GM21447 (cell line): ENCODE measurements at regions not wholly inside any gene's neighbourhood (a gene's known extent, or its start where the extent isn't known, plus 50 kb on each side); places are given as distances from the start of the nearest gene placed in this dataset.

Experiments
- ATAC-seq: cut with Tn5 transposase; IDR thresholded peaks from one replicate; pipeline ENCODE4 v1.9.1; 2021; ENCODE audit not compliant: unreplicated experiment

DNA sequence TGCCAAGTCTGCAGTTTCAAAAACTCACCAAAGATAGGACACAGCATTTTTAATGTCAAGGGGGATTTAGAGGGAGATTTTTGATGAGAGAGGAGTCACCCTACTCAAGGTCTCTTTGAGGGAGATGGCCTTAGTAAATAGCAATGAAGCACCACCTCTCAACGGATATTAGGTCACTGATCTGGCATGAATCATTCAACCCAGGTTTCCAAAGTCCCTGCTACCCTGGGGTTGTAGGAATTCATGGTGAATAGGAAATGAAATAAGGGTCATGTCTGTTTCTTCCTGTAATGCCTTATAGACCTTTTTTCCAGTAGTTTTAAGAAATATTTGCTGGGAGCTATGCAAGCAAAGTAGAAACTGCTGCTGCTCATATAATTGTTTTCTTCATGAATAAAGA, 2154.9 kb downstream of the LRRC4C start:
- ATAC-seq = no peak

DNA sequence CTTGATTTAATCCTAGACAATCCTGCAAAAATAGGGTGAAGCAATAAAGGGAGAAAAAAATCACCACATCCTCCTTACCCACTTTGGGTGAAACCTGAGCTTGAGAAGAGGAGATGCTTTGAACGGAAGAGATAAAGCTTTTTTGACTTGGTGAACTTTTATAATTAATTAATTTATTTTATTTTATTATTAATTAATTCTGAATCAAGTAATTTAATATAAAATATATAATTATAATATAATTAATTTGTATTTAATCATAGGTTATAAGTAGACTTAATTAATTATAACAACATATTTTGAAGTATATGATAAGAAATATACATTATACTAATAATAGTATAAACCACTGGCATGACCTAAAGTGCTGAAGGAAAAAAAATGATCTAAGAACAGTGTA, 2164.8 kb downstream of the LRRC4C start:
- no peak for ATAC-seq

DNA sequence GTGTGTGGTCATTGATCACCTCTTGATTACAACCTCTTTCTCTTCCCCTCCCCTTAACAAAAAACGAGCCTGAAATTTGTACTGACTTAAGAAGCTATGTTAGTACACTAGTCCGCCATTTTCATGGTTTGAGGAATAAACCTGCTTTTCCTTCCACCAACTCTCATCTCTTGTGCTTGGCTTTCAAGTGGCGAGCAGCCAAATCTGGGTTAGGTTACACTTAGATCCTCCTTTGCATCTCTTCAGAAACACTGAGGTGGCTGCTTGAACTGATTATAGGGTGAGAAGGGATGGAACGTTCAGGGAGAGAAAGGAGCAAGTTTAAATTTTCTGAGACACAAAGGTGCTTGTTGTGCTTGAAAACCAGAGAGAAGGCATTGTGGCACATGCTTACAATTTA, 2171.4 kb downstream of the LRRC4C start:
- ATAC-seq = no peak

DNA sequence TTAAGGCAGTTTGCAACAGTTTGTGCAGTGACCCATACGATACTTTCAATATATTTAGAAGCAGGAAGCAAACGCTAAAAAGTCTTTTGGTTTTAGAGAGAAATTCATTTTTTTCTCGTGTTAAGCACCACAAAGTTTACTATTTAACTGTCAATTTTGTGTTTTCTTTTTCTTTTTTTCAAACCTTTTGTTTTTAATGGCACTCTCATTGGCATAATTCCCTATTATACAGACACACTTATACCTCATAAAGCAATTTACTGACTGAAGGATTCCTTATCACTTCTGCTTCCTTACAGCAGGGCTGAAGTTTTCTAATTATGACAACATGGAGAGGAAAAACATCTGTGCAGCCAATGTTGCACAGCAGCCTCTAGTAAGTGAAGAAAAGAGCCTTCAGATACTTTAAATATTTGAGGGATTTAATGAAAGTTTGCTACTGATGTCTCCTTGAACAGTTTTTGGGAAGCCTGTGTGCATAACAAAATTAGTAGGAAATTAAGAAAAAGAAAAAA, 2191.2 kb downstream of the LRRC4C start:
- ATAC-seq = no peak

DNA sequence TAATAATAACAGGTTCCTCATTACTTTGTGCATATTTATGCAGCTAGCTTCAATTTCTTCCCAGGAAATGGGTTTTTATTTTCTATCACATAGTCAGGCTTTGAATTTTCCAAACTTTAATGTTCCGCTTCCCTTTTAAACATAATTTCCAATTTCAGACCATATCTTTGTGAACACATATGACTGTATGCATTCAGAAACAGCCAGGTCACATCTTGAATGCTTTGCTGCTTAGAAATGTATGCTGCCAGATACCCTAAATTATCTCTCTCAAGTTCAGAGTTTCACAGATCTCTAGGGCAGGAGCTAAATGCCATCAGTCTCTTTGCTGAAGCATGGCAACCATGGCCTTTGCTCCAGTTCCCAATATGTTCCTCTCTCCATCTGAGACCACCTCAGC, 2203.8 kb downstream of the LRRC4C start:
- no peak for ATAC-seq

DNA sequence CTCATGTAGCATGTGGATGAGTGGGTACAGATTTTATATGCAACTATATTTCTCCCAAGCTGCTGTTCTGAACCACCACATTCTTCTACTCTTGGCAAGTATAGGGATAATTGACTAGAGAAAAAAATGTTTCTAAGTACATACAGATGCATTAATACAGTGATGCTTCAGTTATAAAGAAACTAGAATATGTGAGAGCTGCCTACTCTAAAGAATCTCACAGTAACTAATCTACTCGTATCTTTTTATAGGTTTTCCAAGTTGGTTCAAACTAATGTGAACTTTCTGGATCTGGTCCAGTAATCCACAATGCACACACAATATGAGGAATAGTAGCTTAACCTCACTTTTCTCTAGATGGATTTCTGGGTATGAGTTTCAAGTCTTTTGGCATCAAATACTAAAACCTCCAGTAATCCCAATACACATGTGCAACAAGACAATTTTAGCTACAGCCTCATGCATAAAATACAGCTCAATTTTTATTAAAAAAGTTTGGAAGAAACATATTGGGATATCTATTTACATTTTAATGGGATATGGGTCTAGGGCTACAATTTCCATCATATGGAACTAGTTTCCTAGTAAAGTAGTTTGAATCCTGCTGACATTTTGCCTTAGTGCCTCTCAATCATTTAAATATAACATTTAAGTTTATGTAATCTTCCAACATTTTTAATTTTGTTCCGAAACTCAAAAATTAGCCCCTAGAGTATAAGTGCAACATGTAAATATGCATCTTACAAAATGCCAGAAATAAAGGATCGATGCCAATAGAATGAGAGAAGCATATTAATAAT, 2209.7 kb downstream of the LRRC4C start:
- no peak for ATAC-seq

DNA sequence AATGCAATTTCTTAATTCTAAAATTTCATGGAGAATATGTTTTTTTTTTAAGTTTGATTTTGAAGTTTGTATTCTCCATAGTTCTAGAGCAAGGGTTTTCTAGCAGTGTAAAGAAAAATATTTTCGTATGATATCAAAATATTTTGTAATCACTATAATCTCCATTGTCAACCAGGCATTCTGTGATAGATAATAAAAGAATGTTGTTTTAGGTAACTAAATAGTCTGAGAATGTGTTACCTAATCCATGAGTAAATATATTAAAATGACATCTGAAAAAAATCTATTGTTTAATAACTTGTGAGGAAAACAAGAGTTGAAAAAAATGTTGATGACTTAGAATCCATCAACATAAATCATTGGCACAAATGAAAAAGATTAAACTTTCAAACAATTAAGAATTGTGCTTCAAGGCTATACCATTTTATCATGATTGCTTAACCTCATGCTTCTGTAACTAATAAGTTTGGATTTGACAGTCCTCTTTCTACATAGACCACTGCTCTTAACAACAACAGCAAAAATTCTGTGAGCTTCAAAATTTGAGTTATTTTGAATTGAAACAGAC, 2211.8 kb downstream of the LRRC4C start:
- no peak for ATAC-seq

DNA sequence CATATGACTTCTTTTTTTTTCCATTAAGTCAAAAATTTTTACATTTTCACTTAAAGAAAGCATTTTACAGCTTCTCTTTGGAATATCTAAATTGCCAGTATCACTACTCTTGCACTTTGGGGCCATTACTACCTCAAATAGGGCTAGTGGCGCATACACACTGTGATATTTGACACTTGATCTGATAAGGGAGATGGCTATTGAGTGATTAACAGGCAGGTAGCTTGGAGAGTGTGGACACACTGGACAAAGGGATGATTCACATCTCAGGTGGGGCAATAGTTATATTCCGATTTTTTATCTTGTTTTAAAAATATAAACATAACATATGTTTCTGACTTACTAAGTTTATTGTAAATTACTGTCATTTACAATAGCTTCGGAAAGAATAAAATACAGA, 2219.9 kb downstream of the LRRC4C start:
- ATAC-seq = no peak

DNA sequence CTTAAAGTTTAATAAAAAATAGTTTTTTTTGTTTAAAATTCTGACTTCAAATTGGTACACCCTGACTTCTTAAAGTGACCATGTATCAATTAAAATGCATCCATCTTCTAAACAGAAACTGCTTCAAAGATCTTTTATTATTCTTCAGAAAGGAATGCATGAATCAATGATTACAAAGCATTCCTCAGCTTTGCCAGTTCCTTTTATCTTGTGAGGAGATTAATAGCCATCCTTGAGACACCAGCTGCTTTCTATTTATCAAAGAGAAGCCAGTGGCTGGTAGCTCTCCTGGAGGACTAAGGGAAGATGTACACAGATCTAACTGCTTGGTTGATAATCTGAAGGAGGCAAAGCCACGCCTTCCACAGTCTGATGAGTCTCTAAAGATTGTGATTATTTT, 2222.5 kb downstream of the LRRC4C start:
- no peak for ATAC-seq

DNA sequence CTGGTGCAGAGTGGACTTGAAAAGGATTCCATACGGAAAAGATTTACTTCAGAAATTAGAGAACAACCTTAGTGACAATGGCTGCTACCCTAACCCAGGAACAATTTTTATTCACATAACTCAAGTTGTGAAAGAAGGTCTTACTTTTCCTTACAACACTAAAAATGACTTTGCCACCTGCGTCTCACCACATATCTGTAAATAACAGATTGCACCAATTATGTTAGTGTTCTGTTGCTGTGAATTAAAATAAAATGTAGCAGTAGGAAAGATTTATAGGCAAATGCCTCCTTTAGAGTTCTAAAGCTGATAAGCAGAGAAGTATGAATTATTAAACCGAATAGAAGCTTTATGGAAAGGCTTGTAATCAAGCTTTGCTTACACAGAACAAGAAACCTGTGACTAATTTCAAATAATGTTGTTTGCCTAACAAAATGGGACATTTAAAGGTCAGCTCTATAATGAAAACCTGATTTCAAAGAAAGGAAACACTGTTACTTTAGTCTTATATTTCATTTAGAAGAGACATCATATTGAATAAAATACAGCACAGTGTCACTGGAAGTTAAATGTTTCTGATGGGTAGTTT, 2237.8 kb downstream of the LRRC4C start:
- no peak for ATAC-seq

DNA sequence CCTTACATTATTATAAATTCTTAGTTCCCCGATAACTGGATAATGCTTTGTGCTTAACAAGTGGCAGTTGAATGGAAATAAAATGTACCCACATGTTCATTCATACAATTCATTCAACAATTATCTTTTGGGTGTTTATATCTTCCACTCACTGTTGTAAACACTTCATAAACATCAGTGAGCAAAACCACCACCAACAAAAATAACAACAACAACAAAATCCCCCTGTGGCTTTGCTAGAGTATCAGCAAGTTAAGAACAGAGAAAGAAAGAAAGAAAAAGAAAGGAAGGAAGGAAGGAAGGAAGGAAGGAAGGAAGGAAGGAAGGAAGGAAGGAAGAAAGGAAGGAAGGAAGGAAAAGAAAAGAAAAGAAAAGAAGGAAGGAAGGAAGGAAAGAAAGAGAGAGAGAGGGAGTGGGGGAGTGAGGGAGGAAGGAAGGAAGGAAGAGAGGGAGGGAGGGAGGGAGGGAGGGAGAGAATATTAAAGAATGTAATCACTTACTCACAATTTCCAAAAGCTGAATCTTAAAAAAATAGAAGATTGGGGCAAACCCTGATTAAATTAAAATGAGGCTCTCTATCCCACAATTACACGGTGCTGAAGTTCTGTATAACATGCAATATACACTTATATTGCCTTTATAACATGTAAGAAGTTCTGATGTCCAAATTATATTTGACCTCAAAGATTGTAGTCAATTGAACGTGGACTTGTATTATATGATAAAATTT, 2238.8 kb downstream of the LRRC4C start:
- ATAC-seq = no peak

DNA sequence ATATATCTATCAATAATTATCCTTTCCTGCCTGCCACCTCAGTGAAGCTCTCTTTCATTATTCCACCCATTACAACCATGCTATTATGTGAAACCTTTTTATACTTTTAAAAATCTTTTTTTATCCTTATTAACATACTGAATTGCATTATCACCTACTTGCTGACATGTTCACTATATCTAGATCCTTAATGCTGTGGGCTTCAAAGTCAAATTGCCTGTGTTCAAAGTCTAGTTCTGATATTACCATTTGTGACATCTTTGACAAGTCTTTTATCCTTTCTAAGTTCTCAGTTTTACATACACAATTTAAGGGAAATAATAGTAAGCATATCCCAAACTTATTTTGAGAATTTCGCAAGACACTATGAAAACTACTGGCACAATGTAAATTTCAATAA, 2239.4 kb downstream of the LRRC4C start:
- no peak for ATAC-seq

DNA sequence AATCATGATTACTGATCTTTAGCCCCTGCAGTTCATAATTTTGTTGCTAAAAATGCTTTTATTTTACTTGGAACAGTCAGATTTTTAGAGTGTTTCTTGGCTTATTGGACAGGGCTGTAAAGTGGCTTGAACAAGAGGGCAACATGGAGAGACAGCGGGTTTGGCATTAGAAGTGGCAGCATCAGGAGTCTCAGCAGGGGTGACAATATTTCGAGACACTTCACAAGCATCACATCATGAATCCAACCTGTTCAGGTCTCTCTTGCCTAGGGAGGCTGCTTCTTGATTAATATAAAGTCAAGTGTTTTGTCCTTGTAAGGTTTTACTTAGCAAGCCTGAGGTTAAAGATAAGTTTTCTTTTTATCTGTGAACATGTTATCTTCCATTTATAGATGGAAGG, 2249.5 kb downstream of the LRRC4C start:
- no peak for ATAC-seq

DNA sequence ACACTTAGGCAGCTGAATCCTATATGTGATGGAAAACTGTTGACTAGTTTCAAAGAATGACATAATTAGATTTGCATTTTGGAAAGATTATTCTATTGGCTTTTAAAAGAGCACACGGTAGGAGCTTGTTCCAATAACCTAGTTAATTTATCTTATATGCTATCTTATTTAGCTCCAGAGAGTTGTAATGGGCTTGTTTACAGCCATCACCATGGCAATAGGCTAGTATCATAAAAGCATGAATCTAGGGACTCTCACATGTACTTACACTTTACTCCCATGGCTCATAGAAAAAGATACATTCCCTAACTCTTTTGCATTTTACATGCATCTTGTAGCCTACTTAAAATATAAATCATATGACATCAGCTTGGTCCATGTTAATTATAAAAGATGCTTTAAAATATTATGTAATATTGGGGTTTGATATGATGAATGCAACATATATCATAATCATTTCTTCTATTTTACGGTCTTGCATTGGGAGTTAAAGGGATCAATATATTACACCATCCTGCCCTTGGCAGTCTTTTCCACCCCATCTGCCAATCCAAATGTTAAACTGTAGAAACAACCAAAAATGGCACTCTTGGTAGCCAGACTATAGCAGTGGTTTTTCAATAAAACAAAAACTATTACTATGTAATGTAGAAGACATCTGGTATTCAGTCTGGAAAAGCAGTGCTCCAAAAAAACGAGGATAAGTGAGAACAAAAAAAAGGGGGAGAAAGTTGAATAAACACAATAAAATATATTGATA, 2254.0 kb downstream of the LRRC4C start:
- ATAC-seq = no peak

DNA sequence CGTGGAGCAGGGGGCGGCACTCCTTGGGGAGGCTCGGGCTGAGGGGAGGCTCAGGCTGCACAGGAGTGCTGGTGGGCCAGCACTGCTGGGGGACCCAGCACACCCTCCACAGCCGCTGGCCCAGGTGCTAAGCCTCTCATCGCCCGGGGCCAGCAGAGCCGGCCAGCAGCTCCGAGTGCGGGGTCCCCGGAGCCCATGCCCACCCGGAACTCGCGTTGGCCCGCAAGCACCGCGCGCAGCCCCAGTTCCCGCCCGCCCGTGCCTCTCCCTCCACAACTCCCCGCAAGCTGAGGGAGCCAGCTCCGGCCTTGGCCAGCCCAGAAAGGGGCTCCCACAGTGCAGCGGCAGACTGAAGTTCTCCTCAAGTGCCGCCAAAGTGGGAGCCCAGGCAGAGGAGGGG, 2266.8 kb downstream of the LRRC4C start:
- ATAC-seq = no peak

DNA sequence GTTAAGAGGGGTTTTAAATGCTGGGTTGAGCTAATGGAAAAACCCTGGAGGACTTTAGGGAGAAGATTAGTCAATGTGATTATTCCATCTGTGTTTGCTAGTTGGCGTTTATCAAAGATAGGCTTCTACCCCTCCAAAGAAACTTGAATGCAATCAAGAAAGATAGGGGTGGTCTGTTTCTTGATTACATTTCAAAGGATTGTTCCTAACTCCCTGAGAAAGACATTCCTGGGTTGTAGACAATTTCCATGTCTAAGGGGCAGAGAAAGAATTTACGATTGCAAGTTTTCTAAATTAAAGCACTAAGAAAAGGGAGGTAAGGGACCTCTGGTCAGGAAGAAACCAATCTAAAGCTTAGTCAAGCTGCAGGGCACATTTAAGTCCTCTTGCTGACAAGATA, 2268.7 kb downstream of the LRRC4C start:
- no peak for ATAC-seq

DNA sequence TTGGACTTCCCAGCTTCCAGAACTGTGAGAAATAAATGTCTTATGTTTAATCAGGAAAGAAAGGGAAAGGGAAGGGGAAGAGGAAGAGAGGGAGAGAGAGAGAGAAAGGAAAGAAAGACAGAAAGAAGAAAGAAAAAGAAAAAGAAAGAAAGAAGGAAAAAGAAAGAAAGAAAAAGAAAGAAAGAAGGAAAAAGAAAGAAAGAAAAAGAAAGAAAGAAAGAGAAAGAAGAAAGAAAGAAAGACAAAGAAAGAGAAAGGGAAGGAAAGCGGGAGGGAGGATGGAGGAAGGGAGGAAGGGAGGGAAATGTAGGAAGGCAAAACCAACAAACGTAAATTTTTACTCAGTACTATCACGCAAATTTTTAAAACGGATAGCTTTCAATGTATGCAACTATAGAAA, 2281.8 kb downstream of the LRRC4C start:
- ATAC-seq = no peak

DNA sequence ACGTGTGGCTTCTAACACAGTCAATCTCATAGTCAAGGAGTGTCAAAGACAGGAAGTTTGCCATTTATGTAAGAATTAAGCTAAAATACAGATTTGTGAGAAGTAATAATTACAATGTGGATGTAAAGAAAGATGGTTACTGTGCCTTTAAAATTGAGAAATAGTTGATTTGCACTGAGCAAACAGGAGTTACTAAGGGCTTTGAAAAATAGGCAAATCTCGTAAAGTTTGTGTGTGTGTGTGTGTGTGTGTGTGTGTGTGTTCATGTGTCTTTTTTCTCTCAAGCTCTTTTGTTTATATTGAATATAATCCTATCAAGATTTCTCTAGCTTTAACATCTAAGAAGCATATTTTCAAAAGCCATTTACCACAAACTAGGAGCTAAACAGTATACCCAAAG, 2284.5 kb downstream of the LRRC4C start:
- ATAC-seq = no peak

DNA sequence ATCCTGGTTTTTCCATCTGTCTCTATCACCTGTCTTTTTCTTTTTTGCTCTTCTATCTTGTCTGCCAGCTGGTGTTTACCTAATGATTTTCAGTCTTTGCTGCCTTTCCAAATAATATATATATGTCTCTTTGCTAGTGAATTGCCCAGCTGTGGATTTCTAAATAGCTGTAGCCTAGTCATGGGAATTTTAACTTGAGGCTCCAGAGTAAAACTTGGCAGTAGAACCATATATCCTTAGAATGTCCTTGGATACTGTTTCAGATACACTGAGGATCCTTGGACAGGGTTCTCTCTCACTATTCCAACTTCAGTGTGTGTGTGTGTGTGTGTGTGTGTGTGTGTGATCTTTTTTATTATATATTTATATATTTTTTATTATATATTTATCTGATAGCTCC, 2285.3 kb downstream of the LRRC4C start:
- ATAC-seq = no peak

DNA sequence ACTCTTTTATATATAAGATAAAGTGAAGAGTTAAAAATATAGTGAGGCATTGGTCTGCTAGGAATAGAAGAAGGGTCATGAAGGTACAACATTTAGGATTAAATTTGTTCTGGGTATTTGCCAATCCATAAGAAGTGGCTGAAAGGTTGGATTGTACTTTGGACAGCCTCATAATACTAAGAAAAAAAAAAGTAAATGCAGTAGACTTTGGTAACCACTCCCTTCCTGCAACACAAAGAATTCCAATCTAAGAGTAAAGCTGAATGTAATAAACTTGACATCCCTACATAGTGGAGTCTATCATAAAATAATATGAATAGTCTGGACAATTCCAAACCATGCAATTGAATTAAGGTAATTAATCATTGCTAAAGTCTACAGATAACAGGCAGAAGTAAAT, 2294.4 kb downstream of the LRRC4C start:
- ATAC-seq = no peak

DNA sequence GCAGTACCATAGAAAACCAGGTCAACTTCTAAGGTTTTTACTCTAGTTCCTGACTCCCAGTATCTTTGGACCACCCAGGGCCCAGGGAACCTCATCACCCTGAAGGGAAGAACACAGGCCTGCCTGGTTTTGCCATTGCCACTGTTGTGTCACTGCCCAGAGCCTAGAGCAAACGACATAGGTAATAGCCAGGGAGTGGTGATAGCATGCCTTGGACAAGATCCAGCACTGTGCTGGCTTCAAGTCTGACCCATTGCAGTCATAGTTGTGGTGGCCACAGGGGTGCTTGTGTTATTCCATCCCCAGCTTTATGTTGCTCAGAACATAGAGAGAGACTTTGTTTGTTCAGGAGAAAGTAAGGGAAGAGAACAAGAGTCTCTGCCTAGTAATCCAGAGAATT, 2310.2 kb downstream of the LRRC4C start:
- ATAC-seq = no peak
